ENCODE measurements at regions not wholly inside any gene's neighbourhood (a gene's known extent, or its start where the extent isn't known, plus 50 kb on each side); places are given as distances from the start of the nearest gene placed in this dataset.
A peak's percentile ranks its signal among the peaks of the same experiment; 100 is the strongest.

DNA sequence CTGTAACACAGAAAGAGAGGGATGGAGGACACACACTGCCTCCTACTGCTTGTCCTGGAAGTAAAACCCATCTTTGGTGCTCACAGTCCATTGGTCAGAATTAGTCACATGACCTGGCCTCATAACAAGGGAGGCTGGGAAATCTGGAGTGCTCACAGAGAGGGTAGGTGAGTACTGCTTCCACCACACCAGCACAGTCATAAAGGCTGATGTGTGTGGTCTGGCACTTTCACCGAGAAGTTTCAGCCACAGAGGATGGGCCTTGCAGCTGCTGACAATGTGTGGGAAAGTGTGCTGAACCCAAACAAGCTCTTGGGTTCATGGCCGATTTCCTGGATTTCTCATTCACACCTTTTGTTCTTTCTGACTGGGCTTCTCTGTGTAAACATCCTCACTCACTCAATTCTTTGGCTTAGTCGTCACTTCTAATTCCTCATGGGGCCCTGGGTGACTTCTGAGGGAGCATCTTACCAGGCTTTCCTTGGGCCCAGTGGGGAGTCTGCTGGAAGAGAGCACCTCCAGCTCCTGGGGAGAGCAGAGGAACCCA is 100.7 kb downstream of the ASB7 start:
- no peak overlapping the region for H3K4me3 ChIP-seq (ENCODE audit: low read length)
- H3K9me3 Mint-ChIP-seq = no peaks in the 10 kb centered on the region
- peak; percentile 44 for TF ChIP-seq CTCF (conservative IDR thresholded peaks at IDR 0.05)
- H3K4me1 Mint-ChIP-seq = peaks cover 20% of the 10 kb centered on the region
- no peaks in the 10 kb centered on the region for H3K36me3 Mint-ChIP-seq (ENCODE audit: low read depth)
- peak overlapping the region; percentile 85 for H3K27ac Mint-ChIP-seq
- DNase-seq = peak; percentile 82
- H3K4me1 ChIP-seq (ENCODE audit: control insufficient read depth, insufficient read depth, low read length) = no peaks in the 10 kb centered on the region
- no peaks in the 10 kb centered on the region for H3K36me3 ChIP-seq (ENCODE audit: control insufficient read depth, insufficient read depth, low read length)
- H3K9me3 ChIP-seq (ENCODE audit: control insufficient read depth, low read length) = no peaks in the 10 kb centered on the region
- peaks cover 12% of the 10 kb centered on the region for H3K27me3 ChIP-seq (ENCODE audit: control insufficient read depth, insufficient read depth, low read length, poor library complexity, severe bottlenecking)
- H3K9ac ChIP-seq (ENCODE audit: extremely low read depth, low read length, poor library complexity, severe bottlenecking) = no peak overlapping the region
- WGBS, 2 experiments (ENCODE audit: insufficient coverage in 1 of 2, insufficient read length in 1 of 2) = 52 to 73% methylated on average over 3 of the region's 3 CpGs
- H3K4me3 Mint-ChIP-seq = no peak overlapping the region
- no peak overlapping the region for H3K27ac ChIP-seq (ENCODE audit: low read depth, low read length)
- peaks cover 23% of the 10 kb centered on the region for H3K27me3 Mint-ChIP-seq (ENCODE audit: insufficient read depth)

DNA sequence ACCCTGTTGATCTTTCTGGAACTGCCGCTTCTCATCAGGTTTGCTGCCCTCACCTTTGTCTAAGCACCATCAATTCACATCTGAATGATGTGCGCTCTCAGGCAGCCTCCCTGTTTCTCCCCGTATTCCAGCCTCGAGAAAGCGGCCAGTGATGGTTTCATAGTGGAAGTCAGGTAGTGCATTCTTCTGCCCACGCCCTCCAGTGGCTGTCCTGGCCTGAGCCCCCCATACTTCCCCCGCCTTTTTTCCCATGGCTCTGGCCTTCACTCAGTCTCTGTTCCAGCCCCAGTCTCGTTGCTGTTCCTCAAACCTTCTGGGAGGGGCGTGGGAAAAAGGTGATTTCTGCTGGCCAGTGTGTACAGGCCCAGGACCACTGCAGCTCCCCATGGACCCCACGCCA is 101.3 kb downstream of the ASB7 start:
- Mint-ChIP-seq H3K27ac (peak overlapping the region; percentile 85), H3K4me1 (peaks cover 20% of the 10 kb centered on the region), H3K27me3 (ENCODE audit: insufficient read depth) (peaks cover 26% of the 10 kb centered on the region), H3K4me3 (no peak overlapping the region), H3K36me3 (ENCODE audit: low read depth) (no peaks in the 10 kb centered on the region), H3K9me3 (no peaks in the 10 kb centered on the region)
- WGBS, 2 experiments (ENCODE audit: insufficient coverage in 1 of 2, insufficient read length in 1 of 2) = 90 to 100% methylated on average over 4 to 10 of the region's 10 CpGs
- H3K9me3 ChIP-seq (ENCODE audit: control insufficient read depth, low read length) = no peaks in the 10 kb centered on the region
- DNase-seq = no peak
- no peak overlapping the region for H3K27ac ChIP-seq (ENCODE audit: low read depth, low read length)
- no peak overlapping the region for H3K4me3 ChIP-seq (ENCODE audit: low read length)
- no peaks in the 10 kb centered on the region for H3K4me1 ChIP-seq (ENCODE audit: control insufficient read depth, insufficient read depth, low read length)
- H3K36me3 ChIP-seq (ENCODE audit: control insufficient read depth, insufficient read depth, low read length) = no peaks in the 10 kb centered on the region
- H3K9ac ChIP-seq (ENCODE audit: extremely low read depth, low read length, poor library complexity, severe bottlenecking) = no peak overlapping the region
- TF ChIP-seq CTCF (conservative IDR thresholded peaks at IDR 0.05) = no peak
- peaks cover 12% of the 10 kb centered on the region for H3K27me3 ChIP-seq (ENCODE audit: control insufficient read depth, insufficient read depth, low read length, poor library complexity, severe bottlenecking)

GRCh38 chr15:100704281-100705055 is 102.1 kb downstream of the ASB7 start:
- peak overlapping the region; percentile 85 for H3K27ac Mint-ChIP-seq
- no peaks in the 10 kb centered on the region for H3K4me1 ChIP-seq (ENCODE audit: control insufficient read depth, insufficient read depth, low read length)
- H3K9me3 ChIP-seq (ENCODE audit: control insufficient read depth, low read length) = no peaks in the 10 kb centered on the region
- no peak for DNase-seq
- no peak overlapping the region for H3K9ac ChIP-seq (ENCODE audit: extremely low read depth, low read length, poor library complexity, severe bottlenecking)
- H3K36me3 ChIP-seq (ENCODE audit: control insufficient read depth, insufficient read depth, low read length) = no peaks in the 10 kb centered on the region
- H3K4me3 Mint-ChIP-seq = no peak overlapping the region
- no peak for TF ChIP-seq CTCF (conservative IDR thresholded peaks at IDR 0.05)
- peaks cover 33% of the 10 kb centered on the region for H3K27me3 Mint-ChIP-seq (ENCODE audit: insufficient read depth)
- no peak overlapping the region for H3K4me3 ChIP-seq (ENCODE audit: low read length)
- no peak overlapping the region for H3K27ac ChIP-seq (ENCODE audit: low read depth, low read length)
- WGBS, 2 experiments (ENCODE audit: insufficient coverage in 1 of 2, insufficient read length in 1 of 2) = 93 to 95% methylated on average over 5 to 7 of the region's 7 CpGs
- peaks cover 16% of the 10 kb centered on the region for H3K27me3 ChIP-seq (ENCODE audit: control insufficient read depth, insufficient read depth, low read length, poor library complexity, severe bottlenecking)
- H3K9me3 Mint-ChIP-seq = no peaks in the 10 kb centered on the region
- no peaks in the 10 kb centered on the region for H3K36me3 Mint-ChIP-seq (ENCODE audit: low read depth)
- H3K4me1 Mint-ChIP-seq = peaks cover 20% of the 10 kb centered on the region
